Duodenal mucosa (tissue), 2 donors: ENCODE measurements at regions not wholly inside any gene's neighbourhood (a gene's known extent, or its start where the extent isn't known, plus 50 kb on each side); places are given as distances from the start of the nearest gene placed in this dataset.

Experiments used
- H3K27ac ChIP-seq: one replicate; pipeline ENCODE4 v1.7.0; 2013; ENCODE audit warnings: low read depth, low read length
- H3K27me3 ChIP-seq, 2 donors: one replicate each; pipeline ENCODE4 v1.7.0; 2013; ENCODE audit warnings: low read length in 2 of 2, control low read depth in 1 of 2; ENCODE audit not compliant: insufficient read depth in 2 of 2, control insufficient read depth in 1 of 2
- H3K36me3 ChIP-seq, 2 donors: one replicate each; pipeline ENCODE4 v1.7.0; 2013; ENCODE audit warnings: low read length in 2 of 2, control low read depth in 1 of 2; ENCODE audit not compliant: insufficient read depth in 2 of 2, control insufficient read depth in 1 of 2
- H3K4me1 ChIP-seq, 2 donors: one replicate each; pipeline ENCODE4 v1.7.0; 2013; ENCODE audit warnings: low read length in 2 of 2, control low read depth in 1 of 2; ENCODE audit not compliant: insufficient read depth in 2 of 2, control insufficient read depth in 1 of 2
- H3K4me3 ChIP-seq, 2 donors: one replicate each; pipeline ENCODE4 v1.7.0; 2013; ENCODE audit warnings: low read length in 2 of 2, low read depth in 1 of 2
- H3K9ac ChIP-seq, 2 donors: one replicate each; pipeline ENCODE4 v1.7.0; 2013; ENCODE audit warnings: low read length in 2 of 2, low read depth in 1 of 2
- H3K9me3 ChIP-seq, 2 donors: one replicate each; pipeline ENCODE4 v1.7.0; 2013; ENCODE audit warnings: low read length in 2 of 2, control low read depth in 1 of 2; ENCODE audit not compliant: control insufficient read depth in 1 of 2

- no peaks in the 10 kb centered on the region for H3K27me3 ChIP-seq
- no peak overlapping the region for H3K9ac ChIP-seq
- H3K4me1 ChIP-seq, result no peaks in the 10 kb centered on the region
- H3K27ac ChIP-seq, result no peak overlapping the region
- H3K36me3 ChIP-seq, result no peaks in the 10 kb centered on the region
- peaks cover 4 to 12% of the 10 kb centered on the region in 2 donors for H3K9me3 ChIP-seq
- no peak overlapping the region for H3K4me3 ChIP-seq
Measured at GRCh38 chr5:165906871-165907270, 2384.6 kb upstream of the WWC1 start.

GRCh38 chr5:165913059-165913458, 2378.4 kb upstream of the WWC1 start:
- Histone ChIP-seq H3K9ac (no peak overlapping the region), H3K27ac (no peak overlapping the region), H3K9me3 (peaks cover 4 to 12% of the 10 kb centered on the region in 2 donors), H3K27me3 (no peaks in the 10 kb centered on the region), H3K36me3 (no peaks in the 10 kb centered on the region), H3K4me3 (no peak overlapping the region), H3K4me1 (no peaks in the 10 kb centered on the region)

- H3K27me3 ChIP-seq, result no peaks in the 10 kb centered on the region
- no peak overlapping the region for H3K4me3 ChIP-seq
- H3K27ac ChIP-seq, result no peak overlapping the region
- no peaks in the 10 kb centered on the region for H3K4me1 ChIP-seq
- H3K9me3 ChIP-seq, result peaks cover 0 to 7% of the 10 kb centered on the region in 2 donors
- no peak overlapping the region for H3K9ac ChIP-seq
- no peaks in the 10 kb centered on the region for H3K36me3 ChIP-seq
Measured at GRCh38 chr5:165914456-165914855, 2377.0 kb upstream of the WWC1 start.

- Histone ChIP-seq H3K9me3 (peaks cover 0 to 6% of the 10 kb centered on the region in 2 donors), H3K4me3 (no peak overlapping the region), H3K9ac (no peak overlapping the region), H3K27ac (no peak overlapping the region), H3K36me3 (no peaks in the 10 kb centered on the region), H3K4me1 (no peaks in the 10 kb centered on the region), H3K27me3 (no peaks in the 10 kb centered on the region)
Measured at GRCh38 chr5:165919196-165919595, 2372.2 kb upstream of the WWC1 start.

GRCh38 chr5:165920655-165921054, 2370.8 kb upstream of the WWC1 start:
- no peaks in the 10 kb centered on the region for H3K27me3 ChIP-seq
- H3K9ac ChIP-seq, result no peak overlapping the region
- H3K27ac ChIP-seq, result no peak overlapping the region
- no peaks in the 10 kb centered on the region for H3K36me3 ChIP-seq
- no peak overlapping the region for H3K4me3 ChIP-seq
- H3K9me3 ChIP-seq, result peaks cover 0 to 6% of the 10 kb centered on the region in 2 donors
- no peaks in the 10 kb centered on the region for H3K4me1 ChIP-seq

- no peaks in the 10 kb centered on the region for H3K36me3 ChIP-seq
- no peak overlapping the region for H3K27ac ChIP-seq
- peaks cover 0 to 4% of the 10 kb centered on the region in 2 donors for H3K9me3 ChIP-seq
- no peak overlapping the region for H3K9ac ChIP-seq
- H3K27me3 ChIP-seq, result no peaks in the 10 kb centered on the region
- H3K4me1 ChIP-seq, result no peaks in the 10 kb centered on the region
- H3K4me3 ChIP-seq, result no peak overlapping the region
Measured at GRCh38 chr5:165928971-165929370, 2362.5 kb upstream of the WWC1 start.

GRCh38 chr5:165940541-165940940, 2350.9 kb upstream of the WWC1 start:
- Histone ChIP-seq H3K9me3 (no peaks in the 10 kb centered on the region), H3K27me3 (no peaks in the 10 kb centered on the region), H3K27ac (no peak overlapping the region), H3K36me3 (no peaks in the 10 kb centered on the region), H3K4me1 (no peaks in the 10 kb centered on the region), H3K4me3 (no peak overlapping the region), H3K9ac (no peak overlapping the region)

GRCh38 chr5:165956854-165957253, 2334.6 kb upstream of the WWC1 start:
- no peak overlapping the region for H3K9ac ChIP-seq
- no peaks in the 10 kb centered on the region for H3K27me3 ChIP-seq
- H3K4me1 ChIP-seq, result no peaks in the 10 kb centered on the region
- H3K4me3 ChIP-seq, result no peak overlapping the region
- no peaks in the 10 kb centered on the region for H3K9me3 ChIP-seq
- H3K36me3 ChIP-seq, result no peaks in the 10 kb centered on the region
- no peak overlapping the region for H3K27ac ChIP-seq

- no peak overlapping the region for H3K9ac ChIP-seq
Measured at GRCh38 chr5:165981671-165982070, 2309.8 kb upstream of the WWC1 start.

GRCh38 chr5:165996201-165996875, 2295.1 kb upstream of the WWC1 start:
- H3K4me3 ChIP-seq, result no peak overlapping the region
- no peaks in the 10 kb centered on the region for H3K4me1 ChIP-seq
- no peaks in the 10 kb centered on the region for H3K36me3 ChIP-seq
- H3K27ac ChIP-seq, result no peak overlapping the region
- H3K27me3 ChIP-seq, result no peaks in the 10 kb centered on the region
- no peak overlapping the region for H3K9ac ChIP-seq
- peaks cover 0 to 19% of the 10 kb centered on the region in 2 donors for H3K9me3 ChIP-seq

More at GRCh38 chr5:165981671-165982070, 2309.8 kb upstream of the WWC1 start:
- Histone ChIP-seq H3K27ac (no peak overlapping the region), H3K36me3 (no peaks in the 10 kb centered on the region), H3K4me3 (no peak overlapping the region), H3K27me3 (no peaks in the 10 kb centered on the region), H3K9me3 (no peaks in the 10 kb centered on the region), H3K4me1 (no peaks in the 10 kb centered on the region)
